ENCODE measurements at regions not wholly inside any gene's neighbourhood (a gene's known extent, or its start where the extent isn't known, plus 50 kb on each side); places are given as distances from the start of the nearest gene placed in this dataset.
"Not testable (repeated sequence)": the region's sequence is repeated elsewhere in the genome, so short reads cannot be mapped to it uniquely, and the experiment has no call there.

- not testable (repeated sequence) for DNase-seq
These were observed 75.8 kb upstream of the ZNF337 start for GRCh38 chr20:25772437-25772836.

GRCh38 chr20:25771818-25772217 lies 75.2 kb upstream of the ZNF337 start:
- DNase-seq, result not testable (repeated sequence)

- no peak for DNase-seq
These were observed 64.9 kb upstream of the ZNF337 start for GRCh38 chr20:25761596-25761995.

GRCh38 chr20:25761046-25761445 lies 64.4 kb upstream of the ZNF337 start:
- not testable (repeated sequence) for DNase-seq

- peak; percentile 39 for DNase-seq
These were observed 54.4 kb upstream of the ZNF337 start for GRCh38 chr20:25750765-25751696.

GRCh38 chr20:25750220-25750764 lies 53.6 kb upstream of the ZNF337 start:
- DNase-seq, result no peak

GRCh38 chr20:25749649-25750048 lies 53.0 kb upstream of the ZNF337 start:
- no peak for DNase-seq
